Natural killer cell (primary cell): ENCODE measurements at regions not wholly inside any gene's neighbourhood (a gene's known extent, or its start where the extent isn't known, plus 50 kb on each side); places are given as distances from the start of the nearest gene placed in this dataset.

ENCODE experiments used
- ATAC-seq, 3 donors: fragments of 150-1000 bp in 2 of 3; fragments of 200-7000 bp in 1 of 3; cut with Tn5 transposase; 1 replicate in 1 of 3; 2 replicates in 2 of 3; pipeline ENCODE4 v1.10.0; 2021; ENCODE audit warnings: mild to moderate bottlenecking in 2 of 3, moderate library complexity in 2 of 3
- DNase-seq, 2 donors: peaks; one replicate each; pipeline versions ENCODE4 v3.0.0 to v3.0.0-alpha.2; 2013 to 2021; ENCODE audit warnings: mixed read lengths in 1 of 2
- H3K27ac ChIP-seq: one replicate; pipeline ENCODE4 v1.5.1; 2013; ENCODE audit warnings: mild to moderate bottlenecking, low read length
- H3K27me3 ChIP-seq: one replicate; pipeline ENCODE4 v1.6.1; 2013; ENCODE audit warnings: low read length; ENCODE audit not compliant: control insufficient read depth, insufficient read depth
- H3K36me3 ChIP-seq: one replicate; pipeline ENCODE4 v1.6.1; 2013; ENCODE audit warnings: low read length; ENCODE audit not compliant: control insufficient read depth, insufficient read depth
- H3K4me1 ChIP-seq: one replicate; pipeline ENCODE4 v1.6.1; 2013; ENCODE audit warnings: low read length; ENCODE audit not compliant: control insufficient read depth, insufficient read depth
- H3K4me3 ChIP-seq: one replicate; pipeline ENCODE4 v1.5.1; 2013; ENCODE audit warnings: low read length
- H3K9me3 ChIP-seq: one replicate; pipeline ENCODE4 v1.6.1; 2013; ENCODE audit warnings: low read length; ENCODE audit not compliant: control insufficient read depth, insufficient read depth
- H3K27ac Mint-ChIP-seq, 2 donors: one replicate each; pipeline ENCODE4 v1.8.0; 2022; ENCODE audit warnings: mild to moderate bottlenecking in 2 of 2, mixed read lengths in 2 of 2, moderate library complexity in 1 of 2
- H3K27me3 Mint-ChIP-seq, 2 donors: one replicate each; pipeline ENCODE4 v1.8.0; 2022; ENCODE audit warnings: low read depth in 2 of 2, mixed read lengths in 2 of 2
- H3K36me3 Mint-ChIP-seq: one replicate; pipeline ENCODE4 v1.8.0; 2022; ENCODE audit warnings: mixed read lengths
- H3K4me1 Mint-ChIP-seq, 2 donors: one replicate each; pipeline ENCODE4 v1.8.0; 2022; ENCODE audit warnings: mixed read lengths in 2 of 2
- H3K4me3 Mint-ChIP-seq: one replicate; pipeline ENCODE4 v1.8.0; 2022; ENCODE audit warnings: mild to moderate bottlenecking, moderate library complexity, mixed read lengths
- H3K9me3 Mint-ChIP-seq, 2 donors: one replicate each; pipeline ENCODE4 v1.8.0; 2022; ENCODE audit warnings: mixed read lengths in 2 of 2
- WGBS: methylation state at CpG from one replicate; pipeline ENCODE4 v1.1.7; 2013; ENCODE audit warnings: missing lambda C conversion rate; ENCODE audit not compliant: insufficient coverage; 5-methylcytosine and 5-hydroxymethylcytosine counted together
- intact Hi-C: fragments of 100-400 bp; cut with micrococcal nuclease; formaldehyde crosslinking; loops from one replicate; pipeline ENCODE4 v1.14.2; 2022
- TF ChIP-seq, protein P1 (sequence below): fragments of 200-600 bp; IDR thresholded peaks from one replicate; pipeline ENCODE4 v1.8.0; 2022; ENCODE audit warnings: antibody characterized with exemption

DNA sequence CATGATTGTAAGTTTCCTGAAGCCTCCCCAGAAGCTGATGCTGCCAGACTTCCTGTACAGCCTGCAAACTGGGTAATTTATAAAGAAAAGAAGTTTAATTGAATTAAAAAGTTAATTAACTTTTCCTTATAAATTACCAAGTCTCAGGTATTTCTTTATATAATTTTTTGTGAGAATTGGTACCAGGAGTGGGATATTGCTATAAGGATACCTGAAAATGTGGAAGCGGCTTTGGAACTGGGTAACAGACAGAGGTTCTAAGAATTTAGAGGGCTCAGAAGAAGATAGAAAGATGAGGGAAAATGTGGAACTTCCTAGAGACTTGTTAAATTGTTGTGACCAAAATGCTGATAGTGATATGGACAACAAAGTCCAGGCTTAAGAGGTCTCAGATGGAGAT lies 163.1 kb downstream of the PTPRU start:
- H3K4me3 Mint-ChIP-seq, result no peak overlapping the region
- Histone ChIP-seq H3K27ac (no peak overlapping the region), H3K36me3 (no peaks in the 10 kb centered on the region), H3K4me1 (no peaks in the 10 kb centered on the region), H3K27me3 (no peaks in the 10 kb centered on the region), H3K9me3 (no peaks in the 10 kb centered on the region), H3K4me3 (no peak overlapping the region)
- no peaks in the 10 kb centered on the region for H3K36me3 Mint-ChIP-seq
- peaks cover 4 to 19% of the 10 kb centered on the region in 2 donors for H3K27me3 Mint-ChIP-seq
- ATAC-seq (no peak), DNase-seq (no peak)
- TF ChIP-seq, protein P1, sequence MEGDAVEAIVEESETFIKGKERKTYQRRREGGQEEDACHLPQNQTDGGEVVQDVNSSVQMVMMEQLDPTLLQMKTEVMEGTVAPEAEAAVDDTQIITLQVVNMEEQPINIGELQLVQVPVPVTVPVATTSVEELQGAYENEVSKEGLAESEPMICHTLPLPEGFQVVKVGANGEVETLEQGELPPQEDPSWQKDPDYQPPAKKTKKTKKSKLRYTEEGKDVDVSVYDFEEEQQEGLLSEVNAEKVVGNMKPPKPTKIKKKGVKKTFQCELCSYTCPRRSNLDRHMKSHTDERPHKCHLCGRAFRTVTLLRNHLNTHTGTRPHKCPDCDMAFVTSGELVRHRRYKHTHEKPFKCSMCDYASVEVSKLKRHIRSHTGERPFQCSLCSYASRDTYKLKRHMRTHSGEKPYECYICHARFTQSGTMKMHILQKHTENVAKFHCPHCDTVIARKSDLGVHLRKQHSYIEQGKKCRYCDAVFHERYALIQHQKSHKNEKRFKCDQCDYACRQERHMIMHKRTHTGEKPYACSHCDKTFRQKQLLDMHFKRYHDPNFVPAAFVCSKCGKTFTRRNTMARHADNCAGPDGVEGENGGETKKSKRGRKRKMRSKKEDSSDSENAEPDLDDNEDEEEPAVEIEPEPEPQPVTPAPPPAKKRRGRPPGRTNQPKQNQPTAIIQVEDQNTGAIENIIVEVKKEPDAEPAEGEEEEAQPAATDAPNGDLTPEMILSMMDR, result no peak
- peaks cover 3 to 4% of the 10 kb centered on the region in 2 donors for H3K9me3 Mint-ChIP-seq
- WGBS, result 97% methylated on average over 1 of the region's 1 CpG
- H3K4me1 Mint-ChIP-seq, result no peaks in the 10 kb centered on the region
- intact Hi-C loops, result no loop called here
- no peak overlapping the region for H3K27ac Mint-ChIP-seq

DNA sequence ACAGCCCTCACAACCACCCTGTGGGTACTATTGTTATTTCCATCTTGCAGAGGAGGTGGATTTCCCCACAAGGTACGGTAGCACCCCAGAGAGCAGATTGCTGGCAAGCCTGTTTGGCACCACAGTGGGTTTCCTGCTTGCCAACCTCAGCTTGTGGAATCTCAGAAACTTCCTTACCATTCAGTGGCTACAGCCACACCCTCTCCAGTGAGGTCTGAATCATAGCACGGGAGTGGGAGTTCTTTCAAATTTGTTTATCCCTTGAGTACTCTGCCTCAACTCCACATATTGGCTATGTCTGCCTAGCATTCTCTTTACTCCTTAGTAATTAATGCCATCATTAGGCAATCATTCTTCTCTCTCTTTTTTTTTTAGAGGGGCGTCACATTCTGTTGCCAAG lies 162.1 kb downstream of the PTPRU start:
- no peak for DNase-seq
- Mint-ChIP-seq H3K36me3 (no peaks in the 10 kb centered on the region), H3K4me1 (no peaks in the 10 kb centered on the region), H3K27ac (no peak overlapping the region), H3K9me3 (peaks cover 3 to 4% of the 10 kb centered on the region in 2 donors), H3K27me3 (peaks cover 4 to 13% of the 10 kb centered on the region in 2 donors), H3K4me3 (no peak overlapping the region)
- no peaks in the 10 kb centered on the region for H3K27me3 ChIP-seq
- H3K4me1 ChIP-seq, result no peaks in the 10 kb centered on the region
- no peak overlapping the region for H3K27ac ChIP-seq
- intact Hi-C loops, result no loop called here
- no peaks in the 10 kb centered on the region for H3K36me3 ChIP-seq
- TF ChIP-seq, protein P1, result no peak
- H3K4me3 ChIP-seq, result no peak overlapping the region
- WGBS, result 77% methylated on average over 3 of the region's 3 CpGs
- no peak for ATAC-seq
- no peaks in the 10 kb centered on the region for H3K9me3 ChIP-seq

DNA sequence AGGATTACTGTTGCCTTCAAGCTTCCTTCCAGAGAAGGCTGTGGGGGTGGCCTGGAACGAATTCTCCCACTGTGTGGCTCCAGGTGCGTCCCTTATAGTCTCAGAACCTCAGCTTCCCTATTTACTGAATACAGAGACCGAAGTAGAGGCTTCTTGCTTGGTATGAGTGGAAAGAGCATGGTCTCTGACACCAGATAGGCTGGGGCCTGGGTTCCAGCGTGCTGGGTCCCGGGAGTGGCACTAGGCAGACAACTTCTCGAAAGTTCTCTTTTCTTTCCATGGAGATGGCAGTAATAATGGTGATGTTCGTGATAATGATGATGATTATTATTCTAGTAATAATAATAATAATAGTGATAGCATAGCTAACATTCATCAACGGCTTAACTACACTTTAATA lies 161.7 kb downstream of the PTPRU start:
- DNase-seq (no peak), ATAC-seq (no peak)
- Histone ChIP-seq H3K4me1 (no peaks in the 10 kb centered on the region), H3K9me3 (no peaks in the 10 kb centered on the region), H3K4me3 (no peak overlapping the region), H3K36me3 (no peaks in the 10 kb centered on the region), H3K27ac (no peak overlapping the region), H3K27me3 (no peaks in the 10 kb centered on the region)
- Mint-ChIP-seq H3K27me3 (peaks cover 3 to 9% of the 10 kb centered on the region in 2 donors), H3K36me3 (no peaks in the 10 kb centered on the region), H3K9me3 (peaks cover 3 to 4% of the 10 kb centered on the region in 2 donors), H3K4me1 (no peaks in the 10 kb centered on the region), H3K4me3 (no peak overlapping the region), H3K27ac (no peak overlapping the region)
- TF ChIP-seq, protein P1, result no peak
- 91% methylated on average over 5 of the region's 8 CpGs for WGBS
- intact Hi-C loops, result no loop called here

DNA sequence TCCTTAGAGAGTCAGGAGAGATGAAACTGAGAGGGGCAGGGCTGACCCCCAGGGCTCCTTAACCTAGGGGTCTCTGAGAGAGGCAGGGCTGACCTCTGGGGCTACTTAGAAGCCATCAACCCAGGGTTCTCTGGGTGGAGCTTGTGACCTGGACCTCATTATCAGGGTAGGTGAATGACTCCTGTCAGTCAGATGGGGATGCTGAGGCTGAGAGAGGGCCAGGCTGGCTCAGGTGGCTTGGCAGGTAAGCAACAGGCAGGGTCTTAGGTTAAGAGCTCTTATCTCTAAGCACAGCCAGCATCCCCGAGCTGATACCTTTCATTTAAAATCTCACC lies 160.9 kb downstream of the PTPRU start:
- Histone ChIP-seq H3K9me3 (no peaks in the 10 kb centered on the region), H3K27ac (no peak overlapping the region), H3K36me3 (no peaks in the 10 kb centered on the region), H3K4me1 (no peaks in the 10 kb centered on the region), H3K27me3 (no peaks in the 10 kb centered on the region), H3K4me3 (no peak overlapping the region)
- intact Hi-C loops, result no loop called here
- Mint-ChIP-seq H3K4me1 (no peaks in the 10 kb centered on the region), H3K27me3 (peaks cover 0 to 1% of the 10 kb centered on the region in 2 donors), H3K36me3 (no peaks in the 10 kb centered on the region), H3K9me3 (peaks cover 3 to 4% of the 10 kb centered on the region in 2 donors), H3K27ac (no peak overlapping the region), H3K4me3 (no peak overlapping the region)
- TF ChIP-seq, protein P1, result no peak
- 74% methylated on average over 1 of the region's 1 CpG for WGBS
- no peak for DNase-seq
- no peak for ATAC-seq
